ENCODE measurements at regions not wholly inside any gene's neighbourhood (a gene's known extent, or its start where the extent isn't known, plus 50 kb on each side); places are given as distances from the start of the nearest gene placed in this dataset.

DNA sequence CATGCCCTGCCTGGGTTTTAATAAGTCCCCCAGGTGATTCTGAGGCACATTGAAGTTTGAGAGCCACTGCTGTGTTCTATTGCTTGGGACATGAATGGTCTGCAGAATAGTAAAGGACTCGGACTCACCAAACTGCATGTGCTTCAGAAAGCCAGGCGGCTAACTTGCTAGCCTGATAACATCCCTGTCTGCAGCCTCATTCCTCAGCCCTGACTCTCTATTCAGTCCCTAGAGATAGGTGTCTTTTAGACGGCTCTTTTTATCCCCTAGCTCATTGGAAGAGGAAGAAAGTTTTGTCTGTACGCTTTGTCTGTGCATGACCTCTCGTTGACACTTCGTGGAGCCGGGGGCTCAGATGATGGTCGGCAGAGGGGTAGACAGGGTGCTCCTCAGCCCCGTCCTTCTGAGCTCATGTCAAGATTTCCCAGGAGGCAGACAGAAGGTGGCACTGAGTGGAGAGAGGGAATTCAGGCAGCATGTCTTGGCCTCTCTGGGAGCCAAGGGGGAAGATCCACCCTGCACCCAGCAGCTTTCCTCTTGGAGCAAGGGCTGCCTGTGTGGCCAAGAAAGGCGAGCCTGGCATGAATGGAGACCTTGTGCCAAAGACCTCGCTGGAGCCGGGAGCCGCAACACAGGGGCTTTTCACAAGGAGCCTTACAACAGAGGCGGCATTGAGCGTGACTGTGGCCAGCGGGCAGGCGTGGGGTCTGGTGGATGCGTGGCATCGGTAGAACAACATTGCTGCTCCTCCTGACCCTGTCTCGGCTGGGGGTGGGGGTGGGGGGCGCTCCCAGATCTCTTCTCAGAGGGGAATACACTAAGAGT lies 51.1 kb upstream of the PODXL start:
- DNase-seq (ENCODE audit: low read depth) = no peak

DNA sequence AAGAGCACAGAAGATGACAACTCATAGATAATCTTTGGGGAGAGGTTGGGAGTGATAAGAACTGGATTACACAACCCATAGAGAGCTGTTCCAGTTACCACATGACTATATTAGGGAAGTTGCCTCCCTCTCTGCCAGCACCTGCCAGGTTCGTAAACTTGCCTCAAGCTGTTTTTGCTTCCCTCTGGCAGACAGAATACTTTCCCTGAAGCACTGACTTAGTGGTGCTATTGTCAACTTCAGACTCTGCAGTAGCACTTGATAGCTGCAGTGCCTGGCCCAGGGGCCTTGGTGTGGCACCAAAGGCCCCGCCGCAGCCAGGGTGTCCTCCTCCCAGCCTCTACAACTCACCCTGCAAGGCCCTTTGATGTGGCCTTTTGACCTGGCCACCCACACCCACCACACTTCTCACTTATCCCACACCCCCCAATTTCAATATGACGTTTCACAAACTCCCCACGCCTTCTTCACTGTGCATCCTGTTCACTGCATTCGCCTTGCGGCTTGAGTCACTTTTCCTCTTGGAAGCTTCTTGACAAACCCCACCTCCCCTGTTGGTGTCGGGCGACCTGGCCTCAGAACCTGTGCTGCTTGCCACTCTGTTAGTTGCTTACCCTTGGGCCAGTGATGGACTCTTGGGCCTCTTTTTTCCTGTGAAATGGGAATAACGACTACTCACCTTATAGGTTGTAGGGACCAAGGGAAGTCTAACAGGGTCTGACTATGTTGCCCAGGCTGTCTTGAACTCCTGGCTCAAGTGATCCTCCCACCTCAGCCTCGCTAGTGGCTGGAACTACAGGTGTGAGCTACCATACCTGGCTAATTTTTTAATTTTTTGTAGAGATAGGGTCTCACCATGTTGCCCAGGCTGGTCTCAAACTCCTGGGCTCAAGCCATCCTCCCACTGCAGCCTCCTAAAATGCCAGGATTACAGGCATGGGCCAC lies 50.2 kb upstream of the PODXL start:
- peak; percentile 72 for DNase-seq (ENCODE audit: low read depth)
